Nephron (organoid): ENCODE measurements at regions not wholly inside any gene's neighbourhood (a gene's known extent, or its start where the extent isn't known, plus 50 kb on each side); places are given as distances from the start of the nearest gene placed in this dataset.
"Not testable (repeated sequence)": the region's sequence is repeated elsewhere in the genome, so short reads cannot be mapped to it uniquely, and the experiment has no call there.

Experiments
- H3K27ac Mint-ChIP-seq, 3 experiments: 2 replicates each; pipeline ENCODE4 v1.8.0; 2020; ENCODE audit warnings: mixed read lengths in 3 of 3, mild to moderate bottlenecking in 2 of 3, moderate library complexity in 1 of 3
- H3K27me3 Mint-ChIP-seq: 2 replicates; pipeline ENCODE4 v1.8.0; 2021; ENCODE audit warnings: low read depth, mild to moderate bottlenecking, moderate library complexity, mixed read lengths
- H3K36me3 Mint-ChIP-seq: 2 replicates; pipeline ENCODE4 v1.8.0; 2020; ENCODE audit warnings: low read depth, mixed read lengths
- H3K4me1 Mint-ChIP-seq: 2 replicates; pipeline ENCODE4 v1.8.0; 2020; ENCODE audit warnings: mixed read lengths
- H3K4me3 Mint-ChIP-seq, 3 experiments: 2 replicates each; pipeline ENCODE4 v1.8.0; 2020; ENCODE audit warnings: mild to moderate bottlenecking in 3 of 3, mixed read lengths in 3 of 3, moderate library complexity in 2 of 3
- H3K9me3 Mint-ChIP-seq: 2 replicates; pipeline ENCODE4 v1.8.0; 2020; ENCODE audit warnings: mixed read lengths
- TF ChIP-seq, protein P1 (sequence below), 3 experiments: fragments of 200-600 bp; sonication (generic); IDR thresholded peaks; one replicate each; pipeline ENCODE4 v1.5.0; 2021; ENCODE audit warnings: antibody characterized with exemption in 3 of 3; ENCODE audit not compliant: unreplicated experiment in 3 of 3

DNA sequence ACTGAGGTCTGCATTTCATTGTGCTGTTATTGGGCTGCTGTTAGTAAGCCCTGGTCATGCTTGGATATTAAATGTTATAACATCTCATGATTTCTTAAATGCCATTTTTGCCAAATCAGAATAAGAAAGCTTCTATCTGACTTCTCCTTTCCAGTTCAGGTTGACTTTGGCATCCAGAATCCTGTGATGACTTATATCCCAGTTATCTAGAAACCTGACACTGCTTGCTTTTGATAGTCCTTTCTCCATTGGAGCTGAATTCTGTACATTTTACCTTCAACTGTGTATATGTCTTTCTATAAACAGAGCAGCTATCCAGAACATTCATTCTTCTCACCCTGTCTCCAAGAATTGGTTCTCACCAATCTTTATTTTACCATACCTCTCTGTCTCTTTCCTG is 257.7 kb upstream of the GNPDA2 start:
- Mint-ChIP-seq H3K9me3 (peaks cover 5% of the 10 kb centered on the region), H3K4me1 (no peaks in the 10 kb centered on the region), H3K36me3 (no peaks in the 10 kb centered on the region), H3K27ac (no peak overlapping the region), H3K27me3 (no peaks in the 10 kb centered on the region), H3K4me3 (no peak overlapping the region)
- TF ChIP-seq, protein P1, sequence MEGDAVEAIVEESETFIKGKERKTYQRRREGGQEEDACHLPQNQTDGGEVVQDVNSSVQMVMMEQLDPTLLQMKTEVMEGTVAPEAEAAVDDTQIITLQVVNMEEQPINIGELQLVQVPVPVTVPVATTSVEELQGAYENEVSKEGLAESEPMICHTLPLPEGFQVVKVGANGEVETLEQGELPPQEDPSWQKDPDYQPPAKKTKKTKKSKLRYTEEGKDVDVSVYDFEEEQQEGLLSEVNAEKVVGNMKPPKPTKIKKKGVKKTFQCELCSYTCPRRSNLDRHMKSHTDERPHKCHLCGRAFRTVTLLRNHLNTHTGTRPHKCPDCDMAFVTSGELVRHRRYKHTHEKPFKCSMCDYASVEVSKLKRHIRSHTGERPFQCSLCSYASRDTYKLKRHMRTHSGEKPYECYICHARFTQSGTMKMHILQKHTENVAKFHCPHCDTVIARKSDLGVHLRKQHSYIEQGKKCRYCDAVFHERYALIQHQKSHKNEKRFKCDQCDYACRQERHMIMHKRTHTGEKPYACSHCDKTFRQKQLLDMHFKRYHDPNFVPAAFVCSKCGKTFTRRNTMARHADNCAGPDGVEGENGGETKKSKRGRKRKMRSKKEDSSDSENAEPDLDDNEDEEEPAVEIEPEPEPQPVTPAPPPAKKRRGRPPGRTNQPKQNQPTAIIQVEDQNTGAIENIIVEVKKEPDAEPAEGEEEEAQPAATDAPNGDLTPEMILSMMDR (IDR thresholded peaks at IDR 0.05; ENCODE audit: unreplicated experiment in 3 of 3) = no peak

DNA sequence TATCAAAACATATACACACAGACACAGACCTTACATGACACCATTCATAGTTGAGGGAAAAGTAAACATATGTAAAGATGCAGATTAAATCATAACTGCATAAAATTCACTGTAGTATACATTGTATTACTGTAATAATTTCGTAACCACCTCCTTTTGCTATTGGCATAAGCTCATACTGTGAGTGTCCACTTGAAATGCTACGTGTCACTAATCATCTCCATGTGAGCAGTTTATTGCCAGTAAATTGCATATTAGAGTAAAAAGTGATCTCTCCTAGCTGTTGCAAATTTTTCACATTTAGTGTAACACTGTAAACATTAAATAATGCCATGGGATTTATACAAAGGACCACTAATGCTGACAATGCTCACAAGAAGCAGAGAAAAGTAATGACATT is 256.7 kb upstream of the GNPDA2 start:
- Mint-ChIP-seq H3K27me3 (no peaks in the 10 kb centered on the region), H3K9me3 (no peaks in the 10 kb centered on the region), H3K27ac (no peak overlapping the region), H3K4me3 (no peak overlapping the region), H3K36me3 (no peaks in the 10 kb centered on the region), H3K4me1 (no peaks in the 10 kb centered on the region)
- TF ChIP-seq, protein P1 (IDR thresholded peaks at IDR 0.05; ENCODE audit: unreplicated experiment in 3 of 3) = no peak

DNA sequence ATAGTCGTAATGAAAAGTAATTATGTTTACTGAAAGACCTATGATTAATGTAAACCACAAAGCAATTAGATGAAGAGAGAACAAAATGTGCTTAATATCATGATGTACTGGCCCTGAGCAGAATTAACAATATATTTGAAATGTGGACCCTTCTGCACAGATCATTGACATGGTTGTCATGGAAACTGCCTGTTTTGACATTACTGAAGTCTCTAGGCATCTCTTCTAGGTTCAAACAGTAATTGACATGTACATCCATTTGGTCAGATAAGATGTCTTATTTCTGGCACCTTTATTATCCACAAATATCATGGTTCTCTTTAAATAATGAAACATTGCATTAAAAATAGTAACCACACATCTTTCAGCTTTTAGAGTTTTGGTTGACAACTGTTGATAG is 251.7 kb upstream of the GNPDA2 start:
- no peaks in the 10 kb centered on the region for H3K27me3 Mint-ChIP-seq
- H3K4me3 Mint-ChIP-seq = no peak overlapping the region
- no peaks in the 10 kb centered on the region for H3K36me3 Mint-ChIP-seq
- TF ChIP-seq, protein P1 (IDR thresholded peaks at IDR 0.05; ENCODE audit: unreplicated experiment in 3 of 3) = no peak
- no peaks in the 10 kb centered on the region for H3K9me3 Mint-ChIP-seq
- no peak overlapping the region for H3K27ac Mint-ChIP-seq
- no peaks in the 10 kb centered on the region for H3K4me1 Mint-ChIP-seq

DNA sequence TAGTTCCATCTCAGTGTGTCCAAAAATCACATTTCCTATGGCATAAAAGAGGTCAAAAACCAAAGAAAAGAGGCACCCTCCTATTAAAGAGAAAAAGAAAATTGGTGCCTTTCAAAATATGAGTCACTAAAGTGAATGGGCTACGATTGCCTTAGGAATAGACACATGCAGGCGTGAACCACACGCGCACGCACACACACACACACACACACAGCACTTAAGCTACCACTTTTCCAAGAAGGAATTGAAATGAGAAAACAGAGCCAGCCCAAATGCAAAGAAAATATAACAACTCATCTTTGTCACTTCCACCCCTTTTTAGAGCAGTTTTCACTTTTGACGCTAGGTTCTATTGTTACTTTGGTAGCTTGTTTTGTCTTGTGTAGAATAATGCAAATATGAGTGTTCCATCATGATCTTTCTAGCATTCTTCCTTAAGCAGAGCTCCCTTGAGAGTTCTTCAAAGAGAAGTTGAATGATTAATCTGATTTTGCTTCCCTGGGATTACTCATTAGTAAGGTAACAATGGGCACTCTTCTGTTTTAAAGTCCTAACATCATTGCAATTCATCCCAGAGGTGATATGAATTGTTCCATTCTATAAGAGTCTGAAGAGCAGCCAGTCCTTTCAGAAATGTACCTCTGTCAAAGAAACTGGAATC is 239.2 kb upstream of the GNPDA2 start:
- Mint-ChIP-seq H3K9me3 (peaks cover 11% of the 10 kb centered on the region), H3K27me3 (no peaks in the 10 kb centered on the region), H3K4me3 (no peak overlapping the region), H3K4me1 (no peaks in the 10 kb centered on the region), H3K27ac (peak overlapping the region; percentile 79 to 85 (median 79)), H3K36me3 (no peaks in the 10 kb centered on the region)
- TF ChIP-seq, protein P1 (IDR thresholded peaks at IDR 0.05; ENCODE audit: unreplicated experiment in 3 of 3) = no peak

DNA sequence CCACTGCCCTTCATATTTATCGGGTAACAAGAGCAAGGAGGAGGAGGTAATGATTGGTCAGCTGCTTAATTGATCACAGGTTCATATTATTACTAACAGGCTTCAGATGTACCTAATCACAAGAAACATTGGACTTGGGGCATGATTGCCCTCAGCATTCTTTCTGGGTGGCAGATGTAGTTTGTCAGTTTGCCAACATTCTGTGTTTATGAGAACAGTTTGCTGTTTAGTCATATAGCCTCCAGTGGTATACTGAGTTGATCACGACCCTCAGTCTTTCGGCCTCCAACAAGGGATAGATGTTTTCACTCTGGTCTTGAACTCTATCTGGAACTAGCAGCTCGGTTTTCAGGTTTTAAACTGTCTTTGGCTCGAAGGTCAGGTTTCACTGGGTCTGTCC is 237.7 kb upstream of the GNPDA2 start:
- H3K27me3 Mint-ChIP-seq, H3K4me3 Mint-ChIP-seq, H3K27ac Mint-ChIP-seq, H3K36me3 Mint-ChIP-seq, H3K4me1 Mint-ChIP-seq: not testable (repeated sequence)
- peaks cover 15% of the 10 kb centered on the region for H3K9me3 Mint-ChIP-seq

DNA sequence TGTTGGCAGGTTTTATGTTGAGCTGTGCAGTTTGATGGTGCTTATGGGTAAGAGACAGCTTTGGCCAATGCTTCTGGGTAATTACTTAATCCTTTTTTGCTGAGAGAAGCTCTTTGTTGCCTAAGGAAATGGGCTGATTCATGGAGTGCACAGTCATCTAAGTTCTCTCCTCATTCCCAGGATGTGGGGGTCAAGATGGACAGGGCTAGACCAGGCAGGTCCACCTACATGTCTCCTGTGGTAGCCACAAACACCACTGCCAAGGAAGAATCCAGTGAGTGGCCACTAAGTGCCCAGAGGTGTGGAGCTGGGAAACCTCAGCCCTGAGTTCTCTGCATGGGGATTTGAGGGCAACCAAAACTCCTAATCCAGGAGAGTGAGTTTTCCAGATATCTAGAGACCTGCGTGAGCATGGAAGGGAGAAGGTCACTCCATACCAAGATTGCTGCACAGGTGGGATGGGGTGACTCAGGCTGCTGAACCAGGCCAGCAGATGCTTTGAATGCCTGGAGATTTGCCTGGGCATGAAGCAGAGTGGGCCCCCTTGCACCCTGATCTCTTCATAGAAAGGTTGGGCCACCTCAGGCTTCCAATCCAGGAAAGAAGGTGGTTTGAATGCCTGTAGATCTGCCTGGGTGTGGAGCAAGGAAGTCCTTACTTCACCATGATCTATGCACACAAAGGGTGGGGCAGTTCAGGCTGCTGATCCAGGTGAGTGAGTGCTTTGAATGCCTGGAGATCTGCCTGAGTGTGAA is 234.8 kb upstream of the GNPDA2 start:
- Mint-ChIP-seq H3K36me3 (no peaks in the 10 kb centered on the region), H3K4me3 (no peak overlapping the region), H3K9me3 (peaks cover 23% of the 10 kb centered on the region), H3K4me1 (no peaks in the 10 kb centered on the region), H3K27me3 (no peaks in the 10 kb centered on the region), H3K27ac (no peak overlapping the region)
- TF ChIP-seq, protein P1 (IDR thresholded peaks at IDR 0.05; ENCODE audit: unreplicated experiment in 3 of 3) = no peak
